ENCODE measurements at regions not wholly inside any gene's neighbourhood (a gene's known extent, or its start where the extent isn't known, plus 50 kb on each side); places are given as distances from the start of the nearest gene placed in this dataset.
"Not testable (repeated sequence)": the region's sequence is repeated elsewhere in the genome, so short reads cannot be mapped to it uniquely, and the experiment has no call there.

DNA sequence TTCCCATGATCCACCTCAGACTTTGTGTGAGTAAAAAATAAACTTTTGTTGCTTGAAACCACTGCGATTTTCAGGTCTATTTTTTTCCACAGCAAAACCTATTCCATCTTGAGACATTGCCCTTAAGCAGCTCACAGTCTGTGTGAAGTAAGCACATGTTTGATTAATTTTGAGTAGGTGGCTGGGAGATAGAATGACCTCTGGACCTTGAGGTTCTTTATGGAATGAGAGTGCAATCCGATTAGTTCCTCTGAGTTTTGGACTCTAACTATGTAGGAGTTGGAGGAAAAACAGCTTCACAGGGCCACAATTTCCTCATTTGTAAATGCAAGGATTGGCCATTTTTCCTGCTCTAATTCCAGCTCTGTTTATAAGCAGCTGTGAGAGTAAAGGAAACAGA is 234.1 kb upstream of the IGFBP7 start:
- no peak for FAIRE-seq

DNA sequence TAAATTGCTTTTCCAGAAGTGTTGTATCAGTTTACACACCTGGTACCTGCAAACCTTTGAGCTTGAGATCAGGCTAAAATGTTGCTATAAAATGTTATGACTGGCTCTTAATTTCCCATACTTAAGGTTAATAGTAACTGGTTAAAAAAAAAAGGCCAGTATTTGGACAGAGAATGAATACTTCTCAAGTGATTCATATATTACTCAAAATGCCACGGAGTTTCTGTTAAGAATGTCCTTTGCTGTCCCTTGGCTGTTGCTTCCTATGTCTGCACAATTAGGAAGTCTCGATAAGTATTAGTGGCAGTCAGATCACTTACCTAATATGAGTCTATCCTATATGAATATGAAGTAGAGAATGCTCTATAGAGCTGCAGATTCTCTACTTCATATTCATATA is 232.2 kb upstream of the IGFBP7 start:
- TF ChIP-seq, protein P1, sequence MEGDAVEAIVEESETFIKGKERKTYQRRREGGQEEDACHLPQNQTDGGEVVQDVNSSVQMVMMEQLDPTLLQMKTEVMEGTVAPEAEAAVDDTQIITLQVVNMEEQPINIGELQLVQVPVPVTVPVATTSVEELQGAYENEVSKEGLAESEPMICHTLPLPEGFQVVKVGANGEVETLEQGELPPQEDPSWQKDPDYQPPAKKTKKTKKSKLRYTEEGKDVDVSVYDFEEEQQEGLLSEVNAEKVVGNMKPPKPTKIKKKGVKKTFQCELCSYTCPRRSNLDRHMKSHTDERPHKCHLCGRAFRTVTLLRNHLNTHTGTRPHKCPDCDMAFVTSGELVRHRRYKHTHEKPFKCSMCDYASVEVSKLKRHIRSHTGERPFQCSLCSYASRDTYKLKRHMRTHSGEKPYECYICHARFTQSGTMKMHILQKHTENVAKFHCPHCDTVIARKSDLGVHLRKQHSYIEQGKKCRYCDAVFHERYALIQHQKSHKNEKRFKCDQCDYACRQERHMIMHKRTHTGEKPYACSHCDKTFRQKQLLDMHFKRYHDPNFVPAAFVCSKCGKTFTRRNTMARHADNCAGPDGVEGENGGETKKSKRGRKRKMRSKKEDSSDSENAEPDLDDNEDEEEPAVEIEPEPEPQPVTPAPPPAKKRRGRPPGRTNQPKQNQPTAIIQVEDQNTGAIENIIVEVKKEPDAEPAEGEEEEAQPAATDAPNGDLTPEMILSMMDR (IDR thresholded peaks at IDR 0.05; ENCODE audit: borderline replicate concordance, extremely low read depth, insufficient read depth) = no peak
- no peaks in the 10 kb centered on the region for H3K36me3 ChIP-seq (ENCODE audit: control insufficient read depth in 2 of 3, insufficient read depth in 3 of 3, low read length in 3 of 3)
- H3K9ac ChIP-seq (ENCODE audit: low read length in 3 of 3) = no peak overlapping the region
- no peak overlapping the region for H3K4me3 ChIP-seq (ENCODE audit: low read length in 3 of 3)
- intact Hi-C loops (cut with DNase I) = no loop called here
- peaks cover 0 to 2% (median 0%) of the 10 kb centered on the region in 3 donors for H3K9me3 ChIP-seq (ENCODE audit: control insufficient read depth in 2 of 3, insufficient read depth in 1 of 3, low read length in 3 of 3)
- no peaks in the 10 kb centered on the region for H3K27me3 ChIP-seq (ENCODE audit: control insufficient read depth, insufficient read depth, low read length)
- FAIRE-seq = no peak
- H3K4me1 ChIP-seq (ENCODE audit: control insufficient read depth in 2 of 3, insufficient read depth in 2 of 3, low read depth in 1 of 3, low read length in 3 of 3) = no peaks in the 10 kb centered on the region
- no peak for DNase-seq
- no peak overlapping the region for H3K27ac ChIP-seq (ENCODE audit: low read depth in 2 of 2, low read length in 2 of 2)

More for the DNA sequence above, 234.1 kb upstream of the IGFBP7 start:
- H3K27me3 ChIP-seq (ENCODE audit: control insufficient read depth, insufficient read depth, low read length) = no peaks in the 10 kb centered on the region
- intact Hi-C loops (cut with DNase I) = no loop called here
- TF ChIP-seq, protein P1 (IDR thresholded peaks at IDR 0.05; ENCODE audit: borderline replicate concordance, extremely low read depth, insufficient read depth) = no peak
- no peaks in the 10 kb centered on the region for H3K4me1 ChIP-seq (ENCODE audit: control insufficient read depth in 2 of 3, insufficient read depth in 2 of 3, low read depth in 1 of 3, low read length in 3 of 3)
- H3K36me3 ChIP-seq (ENCODE audit: control insufficient read depth in 2 of 3, insufficient read depth in 3 of 3, low read length in 3 of 3) = no peaks in the 10 kb centered on the region
- no peak for DNase-seq
- peaks cover 0 to 2% (median 0%) of the 10 kb centered on the region in 3 donors for H3K9me3 ChIP-seq (ENCODE audit: control insufficient read depth in 2 of 3, insufficient read depth in 1 of 3, low read length in 3 of 3)
- H3K9ac ChIP-seq (ENCODE audit: low read length in 3 of 3) = no peak overlapping the region
- H3K27ac ChIP-seq (ENCODE audit: low read depth in 2 of 2, low read length in 2 of 2) = no peak overlapping the region
- no peak overlapping the region for H3K4me3 ChIP-seq (ENCODE audit: low read length in 3 of 3)

DNA sequence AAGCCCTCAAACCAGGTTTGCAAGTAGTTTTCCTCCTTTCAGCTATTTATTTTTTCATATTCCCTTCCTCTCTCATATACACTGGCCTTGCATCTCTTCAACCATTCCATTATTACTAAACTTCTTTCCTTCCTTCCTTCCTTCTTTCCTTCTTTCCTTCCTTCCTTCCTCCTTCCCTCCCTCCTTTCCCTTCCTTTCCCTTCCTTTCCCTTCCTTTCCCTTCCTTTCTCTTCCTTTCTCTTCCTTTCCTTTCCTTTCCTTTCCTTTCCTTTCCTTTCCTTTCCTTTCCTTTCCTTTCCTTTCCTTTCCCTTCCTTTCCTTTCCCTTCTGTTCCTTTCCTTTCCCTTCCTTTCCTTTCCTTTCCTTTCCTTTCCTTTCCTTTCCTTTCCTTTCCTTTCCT is 228.7 kb upstream of the IGFBP7 start:
- H3K9ac ChIP-seq (ENCODE audit: low read length in 3 of 3); DNase-seq; H3K9me3 ChIP-seq (ENCODE audit: control insufficient read depth in 2 of 3, insufficient read depth in 1 of 3, low read length in 3 of 3); H3K4me3 ChIP-seq (ENCODE audit: low read length in 3 of 3); FAIRE-seq; H3K27me3 ChIP-seq (ENCODE audit: control insufficient read depth, insufficient read depth, low read length); H3K27ac ChIP-seq (ENCODE audit: low read depth in 2 of 2, low read length in 2 of 2); H3K4me1 ChIP-seq (ENCODE audit: control insufficient read depth in 2 of 3, insufficient read depth in 2 of 3, low read depth in 1 of 3, low read length in 3 of 3); H3K36me3 ChIP-seq (ENCODE audit: control insufficient read depth in 2 of 3, insufficient read depth in 3 of 3, low read length in 3 of 3); intact Hi-C loops (cut with DNase I): not testable (repeated sequence)

DNA sequence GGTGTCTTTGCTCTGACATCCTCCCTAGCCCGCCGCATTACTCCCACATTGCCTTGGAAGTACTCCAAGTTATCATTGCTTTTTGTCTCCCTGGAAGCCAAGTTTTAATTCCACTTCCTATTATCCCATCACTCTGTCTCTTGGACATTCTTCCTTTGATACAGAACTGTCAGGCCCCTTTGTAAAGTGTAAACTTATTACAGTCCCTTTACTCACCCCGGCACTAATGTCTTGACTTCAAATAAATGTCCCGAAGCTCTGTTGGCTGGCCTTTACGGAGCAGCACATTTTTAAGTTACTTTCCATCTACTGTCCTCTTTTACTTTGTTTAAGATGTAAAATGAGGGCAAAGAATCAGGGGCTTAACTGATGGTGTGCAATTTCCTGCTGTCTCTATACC is 223.5 kb upstream of the IGFBP7 start:
- peak in 1 of 5 donors; percentile 16 for DNase-seq
- H3K27me3 ChIP-seq (ENCODE audit: control insufficient read depth, insufficient read depth, low read length) = no peaks in the 10 kb centered on the region

More for the DNA sequence above, 223.5 kb upstream of the IGFBP7 start:
- FAIRE-seq = no peak
- intact Hi-C loops (cut with DNase I) = no loop called here
- Histone ChIP-seq H3K4me3 (ENCODE audit: low read length in 3 of 3) (no peak overlapping the region), H3K9me3 (ENCODE audit: control insufficient read depth in 2 of 3, insufficient read depth in 1 of 3, low read length in 3 of 3) (no peaks in the 10 kb centered on the region), H3K4me1 (ENCODE audit: control insufficient read depth in 2 of 3, insufficient read depth in 2 of 3, low read depth in 1 of 3, low read length in 3 of 3) (no peaks in the 10 kb centered on the region), H3K27ac (ENCODE audit: low read depth in 2 of 2, low read length in 2 of 2) (no peak overlapping the region), H3K36me3 (ENCODE audit: control insufficient read depth in 2 of 3, insufficient read depth in 3 of 3, low read length in 3 of 3) (no peaks in the 10 kb centered on the region), H3K9ac (ENCODE audit: low read length in 3 of 3) (no peak overlapping the region)
- TF ChIP-seq, protein P1 (IDR thresholded peaks at IDR 0.05; ENCODE audit: borderline replicate concordance, extremely low read depth, insufficient read depth) = no peak

Measured in kidney (tissue), 13 donors.